Glutamatergic neuron (in vitro differentiated cells): ENCODE measurements at regions not wholly inside any gene's neighbourhood (a gene's known extent, or its start where the extent isn't known, plus 50 kb on each side); places are given as distances from the start of the nearest gene placed in this dataset.

Experiments
- DNase-seq: peaks from one replicate; pipeline ENCODE4 v3.0.0; 2022
- H3K27ac Mint-ChIP-seq: one replicate; pipeline ENCODE4 v1.8.0; 2020; ENCODE audit warnings: mild to moderate bottlenecking, mixed read lengths, inconsistent platforms; ENCODE audit not compliant: unreplicated experiment
- H3K27me3 Mint-ChIP-seq: one replicate; pipeline ENCODE4 v1.8.0; 2020; ENCODE audit warnings: mild to moderate bottlenecking, moderate library complexity, mixed read lengths, inconsistent platforms; ENCODE audit not compliant: unreplicated experiment
- H3K36me3 Mint-ChIP-seq: one replicate; pipeline ENCODE4 v1.8.0; 2020; ENCODE audit warnings: mild to moderate bottlenecking, mixed read lengths, inconsistent platforms; ENCODE audit not compliant: unreplicated experiment
- H3K4me1 Mint-ChIP-seq: one replicate; pipeline ENCODE4 v1.8.0; 2020; ENCODE audit warnings: mild to moderate bottlenecking, low read depth, mixed read lengths, inconsistent platforms; ENCODE audit not compliant: unreplicated experiment
- H3K4me3 Mint-ChIP-seq: one replicate; pipeline ENCODE4 v1.8.0; 2020; ENCODE audit warnings: mild to moderate bottlenecking, mixed read lengths, inconsistent platforms; ENCODE audit not compliant: unreplicated experiment
- H3K9me3 Mint-ChIP-seq: one replicate; pipeline ENCODE4 v1.8.0; 2020; ENCODE audit warnings: mild to moderate bottlenecking, moderate library complexity, mixed read lengths, inconsistent platforms; ENCODE audit not compliant: unreplicated experiment
- CTCF ChIP-seq: fragments of 200-600 bp; sonication (generic); IDR thresholded peaks from one replicate; pipeline ENCODE4 v1.5.0; 2021; ENCODE audit not compliant: partially characterized antibody, unreplicated experiment

GRCh38 chr2:226267516-226268289, 531.9 kb downstream of the IRS1 start:
- H3K36me3 Mint-ChIP-seq = no peaks in the 10 kb centered on the region
- DNase-seq = no peak
- H3K9me3 Mint-ChIP-seq = no peaks in the 10 kb centered on the region
- no peak for TF ChIP-seq CTCF
- H3K27me3 Mint-ChIP-seq = no peaks in the 10 kb centered on the region
- H3K4me3 Mint-ChIP-seq = no peak overlapping the region
- H3K4me1 Mint-ChIP-seq = no peaks in the 10 kb centered on the region
- H3K27ac Mint-ChIP-seq = no peak overlapping the region

GRCh38 chr2:226256709-226257376, 542.8 kb downstream of the IRS1 start:
- no peak for TF ChIP-seq CTCF
- H3K27ac Mint-ChIP-seq = no peak overlapping the region
- H3K36me3 Mint-ChIP-seq = no peaks in the 10 kb centered on the region
- H3K4me1 Mint-ChIP-seq = no peaks in the 10 kb centered on the region
- no peaks in the 10 kb centered on the region for H3K9me3 Mint-ChIP-seq
- H3K27me3 Mint-ChIP-seq = no peaks in the 10 kb centered on the region
- H3K4me3 Mint-ChIP-seq = no peak overlapping the region
- no peak for DNase-seq

- H3K4me3 Mint-ChIP-seq = no peak overlapping the region
- H3K9me3 Mint-ChIP-seq = no peaks in the 10 kb centered on the region
- no peaks in the 10 kb centered on the region for H3K27me3 Mint-ChIP-seq
- no peak for TF ChIP-seq CTCF
- H3K4me1 Mint-ChIP-seq = no peaks in the 10 kb centered on the region
- H3K27ac Mint-ChIP-seq = no peak overlapping the region
- DNase-seq = no peak
- no peaks in the 10 kb centered on the region for H3K36me3 Mint-ChIP-seq
These were observed 543.4 kb downstream of the IRS1 start for GRCh38 chr2:226256237-226256636.

GRCh38 chr2:226251661-226252060, 548.0 kb downstream of the IRS1 start:
- TF ChIP-seq CTCF = no peak

More at GRCh38 chr2:226251661-226252060, 548.0 kb downstream of the IRS1 start:
- Mint-ChIP-seq H3K4me3 (no peak overlapping the region), H3K9me3 (no peaks in the 10 kb centered on the region), H3K27ac (no peak overlapping the region), H3K36me3 (no peaks in the 10 kb centered on the region), H3K4me1 (no peaks in the 10 kb centered on the region), H3K27me3 (no peaks in the 10 kb centered on the region)
- DNase-seq = no peak
